Keratinocyte (primary cell): ENCODE measurements at regions not wholly inside any gene's neighbourhood (a gene's known extent, or its start where the extent isn't known, plus 50 kb on each side); places are given as distances from the start of the nearest gene placed in this dataset.

Source experiments
- DNase-seq: peaks from one replicate; pipeline ENCODE4 v3.0.0-alpha.2; 2011; ENCODE audit warnings: low read depth, missing footprints, low spot score
- FAIRE-seq: peaks from 2 replicates; lab custom pipeline; 2011; peaks lifted over from hg19 to GRCh38; lab: Jason Lieb, UNC
- H2AFZ ChIP-seq: 2 replicates; pipeline ENCODE4 v1.6.0; 2012; ENCODE audit warnings: low read length, control low read depth, inconsistent platforms; ENCODE audit not compliant: control insufficient read depth
- H3K27ac ChIP-seq: 2 replicates; pipeline ENCODE4 v1.5.1; 2011; ENCODE audit warnings: low read length; ENCODE audit not compliant: control insufficient read depth, insufficient read depth
- H3K27me3 ChIP-seq: 3 replicates; pipeline ENCODE4 v1.6.0; 2011; ENCODE audit warnings: low read length; ENCODE audit not compliant: control insufficient read depth, insufficient read depth; ENCODE audit errors: extremely low read depth
- H3K36me3 ChIP-seq, 2 experiments: 2 replicates in 1 of 2; 3 replicates in 1 of 2; pipeline ENCODE4 v1.5.1; 2011; ENCODE audit warnings: low read length in 2 of 2, mild to moderate bottlenecking in 1 of 2; ENCODE audit not compliant: control insufficient read depth in 2 of 2, insufficient read depth in 2 of 2; ENCODE audit errors: extremely low read depth in 1 of 2
- H3K4me1 ChIP-seq: 3 replicates; pipeline ENCODE4 v1.5.1; 2011; ENCODE audit warnings: low read length; ENCODE audit not compliant: control insufficient read depth, insufficient read depth; ENCODE audit errors: extremely low read depth
- H3K4me2 ChIP-seq: 3 replicates; pipeline ENCODE4 v1.6.0; 2011; ENCODE audit warnings: low read depth, low read length; ENCODE audit not compliant: control insufficient read depth, insufficient read depth; ENCODE audit errors: extremely low read depth
- H3K4me3 ChIP-seq, 3 experiments: fragments of 200-600 bp in 1 of 3; sonication (generic) in 1 of 3; 2 replicates in 2 of 3; 3 replicates in 1 of 3; pipeline ENCODE4 v1.5.1; 2011 to 2016; ENCODE audit warnings: low read length in 3 of 3, mild to moderate bottlenecking in 3 of 3, control low read depth in 2 of 3, inconsistent platforms in 1 of 3, low read depth in 1 of 3, mixed read lengths in 1 of 3, mixed run types in 1 of 3, moderate library complexity in 1 of 3; ENCODE audit not compliant: control insufficient read depth in 2 of 3, insufficient read depth in 2 of 3; ENCODE audit errors: extremely low read depth in 1 of 3
- H3K79me2 ChIP-seq: 2 replicates; pipeline ENCODE4 v1.6.0; 2012; ENCODE audit warnings: low read length; ENCODE audit not compliant: control insufficient read depth, insufficient read depth
- H3K9ac ChIP-seq: 3 replicates; pipeline ENCODE4 v1.6.0; 2011; ENCODE audit warnings: low read length; ENCODE audit not compliant: control insufficient read depth, insufficient read depth; ENCODE audit errors: extremely low read depth
- H3K9me1 ChIP-seq: 3 replicates; pipeline ENCODE4 v1.6.0; 2011; ENCODE audit warnings: low read length; ENCODE audit not compliant: control insufficient read depth, insufficient read depth; ENCODE audit errors: extremely low read depth
- H3K9me3 ChIP-seq: 2 replicates; pipeline ENCODE4 v1.5.1; 2012; ENCODE audit warnings: low read depth, low read length; ENCODE audit not compliant: control insufficient read depth
- H4K20me1 ChIP-seq: 3 replicates; pipeline ENCODE4 v1.6.0; 2011; ENCODE audit warnings: low read length; ENCODE audit not compliant: control insufficient read depth, insufficient read depth; ENCODE audit errors: extremely low read depth
- EZH2 ChIP-seq: IDR thresholded peaks from one replicate; pipeline ENCODE4 v1.6.1; 2012; ENCODE audit warnings: inconsistent platforms, mild to moderate bottlenecking, low read length, moderate library complexity
- dilution Hi-C: fragments of 300-500 bp; cut with MboI; formaldehyde crosslinking; loops from one replicate; pipeline ENCODE4 v1.7.0; 2020; ENCODE audit warnings: low sequenced_read_pairs; ENCODE audit not compliant: extremely low pct_ligation_motif_present
- TF ChIP-seq, protein P1 (sequence below), 3 experiments: IDR thresholded peaks in 1 of 3; conservative IDR thresholded peaks in 1 of 3; optimal IDR thresholded peaks in 1 of 3; 2 replicates in 2 of 3; 3 replicates in 1 of 3; pipeline versions ENCODE3 to v1.5.1; 2011; ENCODE audit warnings: low read length in 3 of 3, mild to moderate bottlenecking in 3 of 3, moderate library complexity in 2 of 3, control low read depth in 1 of 3, inconsistent platforms in 1 of 3; ENCODE audit not compliant: insufficient read depth in 2 of 3; ENCODE audit errors: extremely low read depth in 1 of 3

GRCh38 chr4:55023030-55023429 is 102.4 kb downstream of the KDR start:
- Histone ChIP-seq H3K9me3 (no peaks in the 10 kb centered on the region), H2AFZ (no peak overlapping the region), H3K4me3 (no peak overlapping the region), H3K27ac (no peak overlapping the region), H3K9me1 (no peaks in the 10 kb centered on the region), H3K4me2 (no peak overlapping the region), H3K79me2 (no peaks in the 10 kb centered on the region), H4K20me1 (no peaks in the 10 kb centered on the region), H3K9ac (no peak overlapping the region), H3K27me3 (no peaks in the 10 kb centered on the region), H3K4me1 (peaks cover 6% of the 10 kb centered on the region), H3K36me3 (no peaks in the 10 kb centered on the region)
- DNase-seq, result no peak
- FAIRE-seq, result no peak
- dilution Hi-C loops, result loop anchor here (25.0 kb wide), 1 partner anchor 289 kb away; no protein-coding TSS in a partner anchor
- TF ChIP-seq EZH2, result no peak
- TF ChIP-seq, protein P1, sequence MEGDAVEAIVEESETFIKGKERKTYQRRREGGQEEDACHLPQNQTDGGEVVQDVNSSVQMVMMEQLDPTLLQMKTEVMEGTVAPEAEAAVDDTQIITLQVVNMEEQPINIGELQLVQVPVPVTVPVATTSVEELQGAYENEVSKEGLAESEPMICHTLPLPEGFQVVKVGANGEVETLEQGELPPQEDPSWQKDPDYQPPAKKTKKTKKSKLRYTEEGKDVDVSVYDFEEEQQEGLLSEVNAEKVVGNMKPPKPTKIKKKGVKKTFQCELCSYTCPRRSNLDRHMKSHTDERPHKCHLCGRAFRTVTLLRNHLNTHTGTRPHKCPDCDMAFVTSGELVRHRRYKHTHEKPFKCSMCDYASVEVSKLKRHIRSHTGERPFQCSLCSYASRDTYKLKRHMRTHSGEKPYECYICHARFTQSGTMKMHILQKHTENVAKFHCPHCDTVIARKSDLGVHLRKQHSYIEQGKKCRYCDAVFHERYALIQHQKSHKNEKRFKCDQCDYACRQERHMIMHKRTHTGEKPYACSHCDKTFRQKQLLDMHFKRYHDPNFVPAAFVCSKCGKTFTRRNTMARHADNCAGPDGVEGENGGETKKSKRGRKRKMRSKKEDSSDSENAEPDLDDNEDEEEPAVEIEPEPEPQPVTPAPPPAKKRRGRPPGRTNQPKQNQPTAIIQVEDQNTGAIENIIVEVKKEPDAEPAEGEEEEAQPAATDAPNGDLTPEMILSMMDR (optimal IDR thresholded peaks at IDR 0.05 in 1 of 3, IDR thresholded peaks at IDR 0.05 in 1 of 3, conservative IDR thresholded peaks at IDR 0.05 in 1 of 3; ENCODE audit: extremely low read depth in 1 of 3, insufficient read depth in 2 of 3, low read length in 3 of 3), result no peak

DNA sequence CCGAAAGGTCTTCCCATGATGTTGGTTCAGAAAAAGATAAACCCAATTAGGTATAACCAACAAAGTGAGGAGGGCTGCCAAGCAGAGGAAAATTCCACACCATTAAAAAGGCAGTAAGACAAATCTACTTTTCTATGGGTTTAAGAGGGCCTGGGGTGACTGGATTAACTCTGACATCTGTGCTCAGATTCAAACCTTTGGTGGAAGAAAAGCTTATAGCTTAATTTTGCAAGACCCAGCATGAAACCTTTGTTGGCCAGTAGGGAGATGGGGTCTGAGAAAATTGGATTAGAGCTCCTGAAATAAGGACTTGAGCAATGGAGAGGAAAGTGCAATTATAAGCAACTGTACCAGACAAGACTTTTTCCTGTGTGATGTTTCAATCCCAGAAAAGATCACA is 104.2 kb downstream of the KDR start:
- Histone ChIP-seq H3K4me3 (no peak overlapping the region), H3K4me1 (peaks cover 12% of the 10 kb centered on the region), H4K20me1 (no peaks in the 10 kb centered on the region), H2AFZ (no peak overlapping the region), H3K9ac (no peak overlapping the region), H3K79me2 (no peaks in the 10 kb centered on the region), H3K9me3 (no peaks in the 10 kb centered on the region), H3K27ac (no peak overlapping the region), H3K4me2 (no peak overlapping the region), H3K9me1 (no peaks in the 10 kb centered on the region), H3K27me3 (no peaks in the 10 kb centered on the region), H3K36me3 (no peaks in the 10 kb centered on the region)
- TF ChIP-seq, protein P1 (optimal IDR thresholded peaks at IDR 0.05 in 1 of 3, IDR thresholded peaks at IDR 0.05 in 1 of 3, conservative IDR thresholded peaks at IDR 0.05 in 1 of 3; ENCODE audit: extremely low read depth in 1 of 3, insufficient read depth in 2 of 3, low read length in 3 of 3), result no peak
- TF ChIP-seq EZH2, result no peak
- DNase-seq, result no peak
- dilution Hi-C loops, result loop anchor here (25.0 kb wide), 1 partner anchor 291 kb away; no protein-coding TSS in a partner anchor
- no peak for FAIRE-seq
